Epidermal melanocyte (primary cell): ENCODE measurements at regions not wholly inside any gene's neighbourhood (a gene's known extent, or its start where the extent isn't known, plus 50 kb on each side); places are given as distances from the start of the nearest gene placed in this dataset.

ENCODE experiments used
- DNase-seq: peaks from one replicate; pipeline ENCODE4 v3.0.0; 2011; ENCODE audit warnings: low spot score; ENCODE audit not compliant: insufficient read length

GRCh38 chr6:169165561-169166300 is 87.9 kb downstream of the THBS2 start:
- no peak for DNase-seq

GRCh38 chr6:169164986-169165385 is 88.7 kb downstream of the THBS2 start:
- no peak for DNase-seq

- no peak for DNase-seq
Observed at GRCh38 chr6:169164451-169164850, 89.2 kb downstream of the THBS2 start.

- no peak for DNase-seq
Observed at GRCh38 chr6:169163411-169163901, 90.2 kb downstream of the THBS2 start.

- DNase-seq: peak; percentile 76
Observed at GRCh38 chr6:169162752-169163407, 90.8 kb downstream of the THBS2 start.

GRCh38 chr6:169162249-169162648 is 91.4 kb downstream of the THBS2 start:
- no peak for DNase-seq

- DNase-seq: no peak
Observed at GRCh38 chr6:169161572-169162167, 92.0 kb downstream of the THBS2 start.

GRCh38 chr6:169160855-169161560 is 92.6 kb downstream of the THBS2 start:
- no peak for DNase-seq

GRCh38 chr6:169160091-169160854 is 93.4 kb downstream of the THBS2 start:
- no peak for DNase-seq

- DNase-seq: no peak
Observed at GRCh38 chr6:169159331-169159730, 94.3 kb downstream of the THBS2 start.

- no peak for DNase-seq
Observed at GRCh38 chr6:169158691-169159090, 95.0 kb downstream of the THBS2 start.

- no peak for DNase-seq
Observed at GRCh38 chr6:169158174-169158573, 95.5 kb downstream of the THBS2 start.

- DNase-seq: no peak
Observed at GRCh38 chr6:169157197-169158148, 96.2 kb downstream of the THBS2 start.

- DNase-seq: no peak
Observed at GRCh38 chr6:169156793-169157147, 96.9 kb downstream of the THBS2 start.

GRCh38 chr6:169156108-169156792 is 97.4 kb downstream of the THBS2 start:
- no peak for DNase-seq

GRCh38 chr6:169155481-169155880 is 98.2 kb downstream of the THBS2 start:
- DNase-seq: no peak

- no peak for DNase-seq
Observed at GRCh38 chr6:169153401-169153800, 100.2 kb downstream of the THBS2 start.

GRCh38 chr6:169146521-169146920 is 107.1 kb downstream of the THBS2 start:
- no peak for DNase-seq

- peak; percentile 51 for DNase-seq
Observed at GRCh38 chr6:169145991-169146501, 107.6 kb downstream of the THBS2 start.
